ENCODE measurements at regions not wholly inside any gene's neighbourhood (a gene's known extent, or its start where the extent isn't known, plus 50 kb on each side); places are given as distances from the start of the nearest gene placed in this dataset.

GRCh38 chr6:122878796-122879195 is 89.7 kb downstream of the SMPDL3A start:
- Mint-ChIP-seq H3K36me3 (ENCODE audit: low read depth) (peaks cover 2% of the 10 kb centered on the region; the same call in 1 of the 3 replicates), H3K27me3 (ENCODE audit: insufficient read depth, low read depth, poor library complexity) (peaks cover 2% of the 10 kb centered on the region), H3K4me1 (peaks cover 8% of the 10 kb centered on the region; the same call in 2 of the 3 replicates), H3K4me3 (no peak overlapping the region), H3K9me3 (peaks cover 9% of the 10 kb centered on the region), H3K27ac (no peak overlapping the region)
- Histone ChIP-seq H3K27me3 (ENCODE audit: insufficient read depth) (no peaks in the 10 kb centered on the region), H3K79me2 (replicated peaks; ENCODE audit: insufficient read depth) (no peaks in the 10 kb centered on the region), H3K9me2 (ENCODE audit: insufficient read depth) (no peaks in the 10 kb centered on the region), H3F3A (replicated peaks; ENCODE audit: low read depth) (no peaks in the 10 kb centered on the region), H3K4me2 (no peak overlapping the region), H4K20me1 (replicated peaks; ENCODE audit: insufficient read depth) (no peaks in the 10 kb centered on the region), H2AFZ (no peak overlapping the region), H3K36me3 (ENCODE audit: insufficient read depth) (no peaks in the 10 kb centered on the region), H3K27ac (ENCODE audit: low read depth) (no peak overlapping the region), H3K4me3 (no peak overlapping the region), H3K4me1 (ENCODE audit: insufficient read depth) (peaks cover 5% of the 10 kb centered on the region)
- DNase-seq (ENCODE audit: low spot score) (no peak), ATAC-seq (no peak)
- no peak for TF ChIP-seq POLR2AphosphoS5 (IDR thresholded peaks at IDR 0.05; ENCODE audit: low read depth)
- no peak for TF ChIP-seq CREB1 (CRISPR knock-in tag; IDR thresholded peaks at IDR 0.05; ENCODE audit: low read depth)
- TF ChIP-seq ZNF114 (CRISPR knock-in tag; IDR thresholded peaks at IDR 0.05) = no peak
- no peak for TF ChIP-seq CTCF (conservative IDR thresholded peaks at IDR 0.05; ENCODE audit: low read depth in 2 of 2)
- no peak for TF ChIP-seq ETS1 (IDR thresholded peaks at IDR 0.05)
- TF ChIP-seq STAT1 (IDR thresholded peaks at IDR 0.05; ENCODE audit: unreplicated experiment) = no peak
- no peak for TF ChIP-seq EZH2phosphoT487 (IDR thresholded peaks at IDR 0.05; ENCODE audit: unreplicated experiment)
- TF ChIP-seq EZH2 (IDR thresholded peaks at IDR 0.05; ENCODE audit: low read depth, unreplicated experiment) = no peak
- TF ChIP-seq ZNF331 (CRISPR knock-in tag; IDR thresholded peaks at IDR 0.05; ENCODE audit: low read depth) = no peak
- no peak for TF ChIP-seq JUNB (IDR thresholded peaks at IDR 0.05; ENCODE audit: unreplicated experiment)
- no peak for TF ChIP-seq ZNF462 (CRISPR knock-in tag; IDR thresholded peaks at IDR 0.05)
- no peak for TF ChIP-seq REST (IDR thresholded peaks at IDR 0.05; ENCODE audit: unreplicated experiment)
